SKM-1 treated with dmso at 0.1 percent for 144 hours (cell line): ENCODE measurements at regions not wholly inside any gene's neighbourhood (a gene's known extent, or its start where the extent isn't known, plus 50 kb on each side); places are given as distances from the start of the nearest gene placed in this dataset.

Experiments used
- DNase-seq: peaks from one replicate; lab custom pipeline; 2025; ENCODE audit not compliant: unreplicated experiment; lab: John Stamatoyannopoulos, UW

GRCh38 chrX:44470816-44471215 is 71.8 kb downstream of the FUNDC1 start:
- no peak for DNase-seq

GRCh38 chrX:44462850-44463249 is 79.8 kb downstream of the FUNDC1 start:
- DNase-seq = no peak

- no peak for DNase-seq
Measured at GRCh38 chrX:44459501-44459900, 83.2 kb downstream of the FUNDC1 start.

- no peak for DNase-seq
Measured at GRCh38 chrX:44456685-44457084, 86.0 kb downstream of the FUNDC1 start.

- no peak for DNase-seq
Measured at GRCh38 chrX:44451056-44451455, 91.6 kb downstream of the FUNDC1 start.

GRCh38 chrX:44447214-44447613 is 95.4 kb downstream of the FUNDC1 start:
- no peak for DNase-seq

- no peak for DNase-seq
Measured at GRCh38 chrX:44440006-44440405, 96.5 kb upstream of the EFHC2 start.

- no peak for DNase-seq
Measured at GRCh38 chrX:44439242-44439794, 95.8 kb upstream of the EFHC2 start.

GRCh38 chrX:44435047-44435446 is 91.6 kb upstream of the EFHC2 start:
- DNase-seq = no peak

GRCh38 chrX:44433556-44433955 is 90.1 kb upstream of the EFHC2 start:
- DNase-seq = no peak

GRCh38 chrX:44432641-44433040 is 89.2 kb upstream of the EFHC2 start:
- peak; percentile 22 for DNase-seq

GRCh38 chrX:44431194-44431593 is 87.7 kb upstream of the EFHC2 start:
- no peak for DNase-seq

- no peak for DNase-seq
Measured at GRCh38 chrX:44428989-44429627, 85.6 kb upstream of the EFHC2 start.

GRCh38 chrX:44422631-44423030 is 79.2 kb upstream of the EFHC2 start:
- DNase-seq = no peak

- DNase-seq = no peak
Measured at GRCh38 chrX:44415639-44416386, 72.3 kb upstream of the EFHC2 start.

GRCh38 chrX:44401151-44401550 is 57.7 kb upstream of the EFHC2 start:
- DNase-seq = no peak

GRCh38 chrX:44400588-44400987 is 57.1 kb upstream of the EFHC2 start:
- no peak for DNase-seq

- no peak for DNase-seq
Measured at GRCh38 chrX:44400161-44400560, 56.7 kb upstream of the EFHC2 start.
